ENCODE measurements at regions not wholly inside any gene's neighbourhood (a gene's known extent, or its start where the extent isn't known, plus 50 kb on each side); places are given as distances from the start of the nearest gene placed in this dataset.

DNA sequence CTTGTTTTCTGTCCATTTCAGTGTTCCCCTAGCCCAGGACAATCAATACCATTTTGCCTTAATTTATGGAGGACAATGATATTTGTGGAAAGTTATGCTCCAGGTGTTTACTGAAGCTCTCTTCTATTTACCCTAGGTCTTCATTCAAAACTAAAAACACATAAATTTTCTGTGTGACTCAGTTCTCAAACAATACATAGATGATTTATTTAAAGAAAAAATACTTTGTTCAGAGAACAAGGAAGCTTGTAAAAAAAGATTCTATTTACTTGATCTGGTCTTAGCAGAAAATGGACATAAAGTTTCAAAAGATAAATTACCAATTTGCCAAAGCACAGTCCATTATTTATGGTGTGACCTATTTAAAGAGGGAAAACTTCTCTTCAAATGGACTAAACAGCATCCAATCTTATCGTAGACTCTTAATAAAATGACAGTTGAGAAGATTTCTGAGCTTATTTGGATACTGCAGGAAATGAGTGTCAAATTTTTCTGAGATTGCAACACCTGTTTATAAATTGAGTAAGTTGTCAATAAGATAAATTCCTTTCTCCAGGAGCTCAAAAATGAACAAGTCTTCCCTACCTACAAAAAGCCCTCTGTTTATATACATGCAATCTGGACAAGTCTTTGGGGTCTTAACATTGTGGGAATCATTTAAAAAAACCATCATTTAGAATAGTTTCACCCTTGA is 627.2 kb downstream of the PSAT1 start:
- Histone ChIP-seq H3K4me3 (ENCODE audit: insufficient read depth, low read depth, low read length) (no peak overlapping the region), H3K36me3 (replicated peaks; ENCODE audit: control insufficient read depth, insufficient read depth, low read length) (no peaks in the 10 kb centered on the region), H3K27me3 (ENCODE audit: control insufficient read depth, insufficient read depth, low read length) (no peaks in the 10 kb centered on the region)
- no peak for DNase-seq

DNA sequence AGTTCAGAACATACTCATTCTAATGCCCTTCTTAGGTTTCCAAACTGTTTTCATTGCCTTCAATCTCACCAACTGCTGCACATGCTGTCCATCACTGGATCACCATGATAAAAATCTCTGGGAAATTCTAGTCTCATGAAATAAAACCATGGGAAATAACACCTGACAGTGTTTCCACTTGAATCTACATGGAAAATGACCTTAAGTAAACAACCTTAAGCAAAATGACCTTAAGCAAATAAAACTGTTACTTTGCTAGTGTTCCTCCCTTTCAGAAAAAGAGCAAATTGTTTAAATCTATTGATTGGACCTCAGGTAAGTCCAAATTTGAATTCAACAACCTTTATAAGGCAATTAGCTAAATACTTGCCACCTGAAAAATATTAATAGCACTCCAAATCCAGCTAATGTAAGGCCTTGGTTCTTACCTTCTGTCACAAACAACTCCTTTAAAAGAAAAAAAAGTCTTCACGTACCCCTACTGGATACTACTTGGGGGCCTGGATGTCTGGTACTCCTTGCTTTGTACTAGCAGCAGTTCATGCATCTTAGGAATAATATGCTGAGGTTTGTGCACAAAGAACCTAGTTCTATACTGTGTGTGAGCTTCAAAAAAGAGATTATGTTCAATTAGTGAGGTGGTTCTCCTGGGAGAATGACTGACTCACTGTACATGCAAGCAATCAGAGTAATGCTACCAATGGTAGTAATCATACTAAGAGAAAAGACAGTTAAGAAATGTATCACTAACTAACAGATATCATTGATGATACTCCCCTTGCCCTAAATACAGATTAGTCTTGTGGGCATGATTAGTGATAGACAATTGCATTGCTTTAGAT is 630.4 kb downstream of the PSAT1 start:
- Histone ChIP-seq H3K27me3 (ENCODE audit: control insufficient read depth, insufficient read depth, low read length) (no peaks in the 10 kb centered on the region), H3K36me3 (replicated peaks; ENCODE audit: control insufficient read depth, insufficient read depth, low read length) (no peaks in the 10 kb centered on the region), H3K4me3 (ENCODE audit: insufficient read depth, low read depth, low read length) (no peak overlapping the region)
- DNase-seq: no peak

GRCh38 chr9:78928625-78929405 is 631.9 kb downstream of the PSAT1 start:
- no peaks in the 10 kb centered on the region for H3K36me3 ChIP-seq (replicated peaks; ENCODE audit: control insufficient read depth, insufficient read depth, low read length)
- no peak overlapping the region for H3K4me3 ChIP-seq (ENCODE audit: insufficient read depth, low read depth, low read length)
- no peak for DNase-seq
- no peaks in the 10 kb centered on the region for H3K27me3 ChIP-seq (ENCODE audit: control insufficient read depth, insufficient read depth, low read length)

DNA sequence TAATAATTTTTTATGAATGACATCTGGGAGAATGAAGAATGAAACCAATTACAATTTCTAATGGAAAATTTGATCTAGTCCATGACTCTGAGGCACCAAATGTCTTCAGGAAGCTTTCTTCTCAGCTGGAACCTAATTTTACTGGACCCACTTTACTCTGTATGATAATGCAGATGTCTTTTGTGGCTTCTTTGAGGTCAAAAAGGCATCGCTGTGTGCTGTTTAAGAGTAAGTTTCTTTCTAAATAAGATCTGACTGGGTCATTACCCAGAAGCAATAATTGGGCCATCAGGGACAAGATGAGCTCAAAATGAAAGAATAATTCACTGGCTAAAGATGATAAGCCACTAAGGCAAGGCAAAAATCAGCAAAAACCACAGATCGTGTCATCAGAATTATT is 633.4 kb downstream of the PSAT1 start:
- Histone ChIP-seq H3K27me3 (ENCODE audit: control insufficient read depth, insufficient read depth, low read length) (no peaks in the 10 kb centered on the region), H3K4me3 (ENCODE audit: insufficient read depth, low read depth, low read length) (no peak overlapping the region), H3K36me3 (replicated peaks; ENCODE audit: control insufficient read depth, insufficient read depth, low read length) (no peaks in the 10 kb centered on the region)
- DNase-seq: no peak

- no peaks in the 10 kb centered on the region for H3K36me3 ChIP-seq (replicated peaks; ENCODE audit: control insufficient read depth, insufficient read depth, low read length)
- H3K27me3 ChIP-seq (ENCODE audit: control insufficient read depth, insufficient read depth, low read length): no peaks in the 10 kb centered on the region
- DNase-seq: no peak
- no peak overlapping the region for H3K4me3 ChIP-seq (ENCODE audit: insufficient read depth, low read depth, low read length)
Observed at GRCh38 chr9:78932849-78933627, 636.1 kb downstream of the PSAT1 start.

- H3K4me3 ChIP-seq (ENCODE audit: insufficient read depth, low read depth, low read length): no peak overlapping the region
- H3K27me3 ChIP-seq (ENCODE audit: control insufficient read depth, insufficient read depth, low read length): no peaks in the 10 kb centered on the region
- no peaks in the 10 kb centered on the region for H3K36me3 ChIP-seq (replicated peaks; ENCODE audit: control insufficient read depth, insufficient read depth, low read length)
- no peak for DNase-seq
Observed at GRCh38 chr9:78934880-78935279, 636.9 kb upstream of the TLE4 start.

DNA sequence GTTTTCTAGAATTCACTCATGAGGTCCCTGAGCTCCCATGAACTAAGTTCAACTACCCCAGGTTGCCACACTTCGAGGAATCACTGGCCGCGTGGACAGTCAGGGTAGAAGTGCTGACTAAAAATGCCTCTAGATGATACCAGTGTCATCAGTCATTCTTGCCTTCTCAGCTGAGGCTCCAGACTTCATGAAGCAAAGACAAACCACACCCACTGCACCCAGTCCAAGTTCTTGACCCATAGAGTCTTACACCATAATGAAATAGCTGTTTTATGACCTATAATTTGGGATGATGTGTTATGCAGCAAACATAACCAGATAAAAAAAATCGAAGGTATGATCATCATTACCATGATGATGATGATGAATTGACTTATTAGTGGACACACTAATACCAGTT is 632.9 kb upstream of the TLE4 start:
- Histone ChIP-seq H3K4me3 (ENCODE audit: insufficient read depth, low read depth, low read length) (no peak overlapping the region), H3K36me3 (replicated peaks; ENCODE audit: control insufficient read depth, insufficient read depth, low read length) (no peaks in the 10 kb centered on the region)

DNA sequence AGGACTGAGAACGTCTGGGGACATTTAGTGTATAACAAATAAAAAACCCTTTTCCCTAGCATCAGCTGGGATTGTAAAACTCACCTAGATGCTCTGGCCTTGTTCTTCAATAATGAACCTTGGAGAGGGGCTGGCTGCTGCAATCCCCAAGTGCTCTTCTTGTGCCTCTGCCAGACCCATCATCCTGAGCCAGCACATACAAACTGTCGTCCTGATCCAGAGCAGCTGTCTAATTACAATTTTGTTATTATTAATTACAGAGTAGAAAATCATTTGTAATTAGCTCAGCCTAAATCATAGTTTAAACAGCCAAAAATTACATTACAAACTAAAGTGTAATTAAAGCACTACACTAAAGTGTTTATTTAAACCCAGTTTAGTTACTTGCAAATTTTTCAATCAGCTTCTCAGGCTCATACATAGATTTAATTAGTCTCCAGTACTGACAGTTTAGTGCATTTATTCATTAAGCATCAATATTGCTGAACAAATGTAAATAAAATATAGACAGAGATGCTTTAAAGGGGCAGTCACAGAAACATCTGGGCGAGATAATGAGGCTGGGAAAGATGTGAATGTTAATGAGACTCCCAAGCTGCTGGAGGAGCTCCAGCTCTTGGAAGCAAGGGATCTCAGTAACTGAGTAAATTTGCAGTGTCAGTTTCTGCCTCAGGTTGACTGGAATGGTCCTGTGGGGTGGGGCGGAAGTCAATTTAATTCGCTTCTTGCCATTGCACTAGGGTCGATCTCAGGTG is 632.3 kb upstream of the TLE4 start:
- no peak for DNase-seq
- H3K36me3 ChIP-seq (replicated peaks; ENCODE audit: control insufficient read depth, insufficient read depth, low read length): no peaks in the 10 kb centered on the region
- no peak overlapping the region for H3K4me3 ChIP-seq (ENCODE audit: insufficient read depth, low read depth, low read length)
- no peaks in the 10 kb centered on the region for H3K27me3 ChIP-seq (ENCODE audit: control insufficient read depth, insufficient read depth, low read length)

More for the DNA sequence above, 632.9 kb upstream of the TLE4 start:
- no peak for DNase-seq
- no peaks in the 10 kb centered on the region for H3K27me3 ChIP-seq (ENCODE audit: control insufficient read depth, insufficient read depth, low read length)

GRCh38 chr9:78940121-78940855 is 631.5 kb upstream of the TLE4 start:
- Histone ChIP-seq H3K4me3 (ENCODE audit: insufficient read depth, low read depth, low read length) (no peak overlapping the region), H3K27me3 (ENCODE audit: control insufficient read depth, insufficient read depth, low read length) (no peaks in the 10 kb centered on the region), H3K36me3 (replicated peaks; ENCODE audit: control insufficient read depth, insufficient read depth, low read length) (no peaks in the 10 kb centered on the region)
- DNase-seq: no peak

- H3K27me3 ChIP-seq (ENCODE audit: control insufficient read depth, insufficient read depth, low read length): no peaks in the 10 kb centered on the region
- H3K4me3 ChIP-seq (ENCODE audit: insufficient read depth, low read depth, low read length): no peak overlapping the region
- no peak for DNase-seq
- no peaks in the 10 kb centered on the region for H3K36me3 ChIP-seq (replicated peaks; ENCODE audit: control insufficient read depth, insufficient read depth, low read length)
Observed at GRCh38 chr9:78954286-78954685, 617.5 kb upstream of the TLE4 start.

GRCh38 chr9:78958892-78959291 is 612.9 kb upstream of the TLE4 start:
- no peak for DNase-seq
- no peaks in the 10 kb centered on the region for H3K36me3 ChIP-seq (replicated peaks; ENCODE audit: control insufficient read depth, insufficient read depth, low read length)
- no peak overlapping the region for H3K4me3 ChIP-seq (ENCODE audit: insufficient read depth, low read depth, low read length)
- H3K27me3 ChIP-seq (ENCODE audit: control insufficient read depth, insufficient read depth, low read length): no peaks in the 10 kb centered on the region

- no peak for DNase-seq
- Histone ChIP-seq H3K36me3 (replicated peaks; ENCODE audit: control insufficient read depth, insufficient read depth, low read length) (no peaks in the 10 kb centered on the region), H3K4me3 (ENCODE audit: insufficient read depth, low read depth, low read length) (no peak overlapping the region), H3K27me3 (ENCODE audit: control insufficient read depth, insufficient read depth, low read length) (no peaks in the 10 kb centered on the region)
Observed at GRCh38 chr9:78962156-78962555, 609.6 kb upstream of the TLE4 start.

- DNase-seq: no peak
- no peaks in the 10 kb centered on the region for H3K36me3 ChIP-seq (replicated peaks; ENCODE audit: control insufficient read depth, insufficient read depth, low read length)
- no peaks in the 10 kb centered on the region for H3K27me3 ChIP-seq (ENCODE audit: control insufficient read depth, insufficient read depth, low read length)
- H3K4me3 ChIP-seq (ENCODE audit: insufficient read depth, low read depth, low read length): no peak overlapping the region
Observed at GRCh38 chr9:78963911-78964310, 607.9 kb upstream of the TLE4 start.
